ENCODE measurements at regions not wholly inside any gene's neighbourhood (a gene's known extent, or its start where the extent isn't known, plus 50 kb on each side); places are given as distances from the start of the nearest gene placed in this dataset.

DNA sequence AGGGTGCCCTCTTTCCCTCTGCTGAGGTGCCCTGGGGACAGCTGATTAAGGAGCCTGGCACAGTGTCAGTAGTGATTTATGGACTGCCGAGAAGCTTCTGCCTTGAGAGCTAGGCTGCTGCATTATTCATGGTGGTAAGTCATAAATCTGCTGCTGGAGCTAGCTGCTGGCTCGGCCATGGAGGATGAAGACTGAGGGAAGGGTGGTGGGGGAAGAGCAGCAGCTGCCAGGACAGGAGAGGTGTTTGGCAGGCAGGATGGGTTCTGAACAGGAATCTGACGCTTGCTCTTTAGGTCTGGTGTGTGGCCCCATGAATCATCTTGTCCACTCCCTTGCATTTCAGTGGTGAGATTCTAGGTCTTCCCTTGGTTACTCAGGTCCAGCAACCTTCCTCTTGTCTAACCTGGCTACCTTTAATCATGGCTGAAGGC lies 296.3 kb downstream of the DYSF start:
- no CpG with 5 or more reads among the region's 3 CpGs for WGBS, 2 donors (ENCODE audit: extremely low coverage in 2 of 2, insufficient read length in 2 of 2, insufficient replicate concordance in 1 of 2)
- H2AFZ ChIP-seq (ENCODE audit: low read length): no peak overlapping the region
- DNase-seq (ENCODE audit: low spot score): no peak

DNA sequence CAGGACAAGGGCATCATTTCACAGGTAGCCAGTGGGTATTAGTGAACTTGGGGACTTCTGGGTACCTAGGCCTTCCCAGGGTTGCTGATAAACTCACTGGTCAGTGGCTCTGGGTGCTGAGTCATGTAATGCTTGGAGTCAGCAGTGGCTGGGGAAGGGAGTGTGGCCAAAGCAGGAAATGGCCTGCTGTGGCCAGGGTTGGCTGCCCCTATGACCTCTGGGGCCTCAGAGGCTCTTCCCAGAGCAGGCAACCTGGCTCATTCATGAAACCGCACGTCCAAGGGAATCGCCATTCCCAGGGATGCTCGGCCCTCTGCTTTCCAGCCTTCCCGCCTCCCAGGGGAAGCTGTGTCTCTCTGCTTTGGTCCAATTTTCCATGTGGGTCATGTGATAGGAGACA lies 294.9 kb downstream of the DYSF start:
- Histone ChIP-seq H2BK12ac (ENCODE audit: low read length) (no peak overlapping the region), H2BK5ac (ENCODE audit: low read length) (no peak overlapping the region), H2BK15ac (ENCODE audit: low read length) (no peak overlapping the region), H4K91ac (ENCODE audit: low read depth, low read length, poor library complexity) (no peak overlapping the region), H2AK5ac (ENCODE audit: low read depth, low read length) (no peak overlapping the region), H3K4me1 (ENCODE audit: control insufficient read depth in 2 of 2, insufficient read depth in 1 of 2, low read depth in 1 of 2, low read length in 2 of 2) (peaks cover 0 to 2% of the 10 kb centered on the region in 2 donors), H3K79me1 (ENCODE audit: low read depth, low read length) (no peaks in the 10 kb centered on the region), H3K4ac (ENCODE audit: low read length) (no peak overlapping the region), H3K9ac (ENCODE audit: low read depth, low read length, poor library complexity) (no peak overlapping the region), H3K14ac (ENCODE audit: low read length) (no peak overlapping the region), H2BK120ac (ENCODE audit: low read depth, low read length) (no peak overlapping the region), H2AFZ (ENCODE audit: low read length) (no peak overlapping the region), H3K36me3 (replicated peaks in 1 of 2; ENCODE audit: control insufficient read depth in 2 of 2, insufficient read depth in 2 of 2, low read length in 2 of 2) (no peaks in the 10 kb centered on the region), H3K23ac (ENCODE audit: low read depth, low read length, poor library complexity) (no peak overlapping the region), H3K9me3 (replicated peaks in 1 of 2; ENCODE audit: control insufficient read depth in 2 of 2, insufficient read depth in 1 of 2, low read depth in 1 of 2, low read length in 2 of 2) (no peaks in the 10 kb centered on the region), H4K8ac (ENCODE audit: low read depth, low read length) (no peak overlapping the region), H3K27ac (replicated peaks; ENCODE audit: low read length) (no peak overlapping the region), H3K4me2 (ENCODE audit: insufficient read depth, low read length, poor library complexity, severe bottlenecking) (no peak overlapping the region), H3K18ac (ENCODE audit: low read length) (no peak overlapping the region), H3K27me3 (ENCODE audit: control insufficient read depth in 3 of 3, insufficient read depth in 3 of 3, low read depth in 1 of 3, low read length in 3 of 3) (no peaks in the 10 kb centered on the region), H3K4me3 (ENCODE audit: low read length in 2 of 2) (no peak overlapping the region)
- WGBS, 2 donors (ENCODE audit: extremely low coverage in 2 of 2, insufficient read length in 2 of 2, insufficient replicate concordance in 1 of 2): no CpG with 5 or more reads among the region's 5 CpGs
- DNase-seq (ENCODE audit: low spot score): no peak

More for the DNA sequence above, 296.3 kb downstream of the DYSF start:
- Histone ChIP-seq H4K91ac (ENCODE audit: low read depth, low read length, poor library complexity) (no peak overlapping the region), H3K23ac (ENCODE audit: low read depth, low read length, poor library complexity) (no peak overlapping the region), H4K8ac (ENCODE audit: low read depth, low read length) (no peak overlapping the region), H3K14ac (ENCODE audit: low read length) (no peak overlapping the region), H3K79me1 (ENCODE audit: low read depth, low read length) (no peaks in the 10 kb centered on the region), H3K27ac (replicated peaks; ENCODE audit: low read length) (no peak overlapping the region), H3K9ac (ENCODE audit: low read depth, low read length, poor library complexity) (no peak overlapping the region), H3K4me2 (ENCODE audit: insufficient read depth, low read length, poor library complexity, severe bottlenecking) (no peak overlapping the region), H3K4ac (ENCODE audit: low read length) (no peak overlapping the region), H2BK120ac (ENCODE audit: low read depth, low read length) (no peak overlapping the region), H3K9me3 (replicated peaks in 1 of 2; ENCODE audit: control insufficient read depth in 2 of 2, insufficient read depth in 1 of 2, low read depth in 1 of 2, low read length in 2 of 2) (no peaks in the 10 kb centered on the region), H3K4me1 (ENCODE audit: control insufficient read depth in 2 of 2, insufficient read depth in 1 of 2, low read depth in 1 of 2, low read length in 2 of 2) (peaks cover 0 to 2% of the 10 kb centered on the region in 2 donors), H2BK5ac (ENCODE audit: low read length) (no peak overlapping the region), H3K18ac (ENCODE audit: low read length) (no peak overlapping the region), H3K27me3 (ENCODE audit: control insufficient read depth in 3 of 3, insufficient read depth in 3 of 3, low read depth in 1 of 3, low read length in 3 of 3) (no peaks in the 10 kb centered on the region), H2BK15ac (ENCODE audit: low read length) (no peak overlapping the region), H3K36me3 (replicated peaks in 1 of 2; ENCODE audit: control insufficient read depth in 2 of 2, insufficient read depth in 2 of 2, low read length in 2 of 2) (no peaks in the 10 kb centered on the region), H2AK5ac (ENCODE audit: low read depth, low read length) (no peak overlapping the region), H2BK12ac (ENCODE audit: low read length) (no peak overlapping the region), H3K4me3 (ENCODE audit: low read length in 2 of 2) (no peak overlapping the region)

DNA sequence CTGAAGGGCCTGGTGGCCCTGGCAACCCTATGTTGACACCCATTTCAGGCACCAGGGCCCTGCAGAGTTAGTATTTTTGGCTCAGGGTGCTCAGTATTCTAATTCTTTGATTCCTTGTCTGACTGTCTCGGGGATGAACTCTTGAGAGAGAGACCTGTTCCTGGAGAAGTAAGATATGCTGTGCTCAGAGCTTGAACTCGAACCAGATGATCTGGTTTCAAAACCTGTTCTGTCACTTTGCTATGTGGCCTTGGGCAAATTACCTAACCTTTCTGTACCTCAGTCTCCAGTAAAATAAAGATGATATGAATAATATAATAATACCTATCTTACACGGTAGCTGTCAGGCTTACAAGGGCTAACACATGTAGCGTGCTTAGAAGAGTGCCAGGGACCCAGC lies 294.2 kb downstream of the DYSF start:
- no peak overlapping the region for H2BK15ac ChIP-seq (ENCODE audit: low read length)
- H2BK12ac ChIP-seq (ENCODE audit: low read length): no peak overlapping the region
- DNase-seq (ENCODE audit: low spot score): no peak
- no peaks in the 10 kb centered on the region for H3K9me3 ChIP-seq (replicated peaks in 1 of 2; ENCODE audit: control insufficient read depth in 2 of 2, insufficient read depth in 1 of 2, low read depth in 1 of 2, low read length in 2 of 2)
- no peaks in the 10 kb centered on the region for H3K36me3 ChIP-seq (replicated peaks in 1 of 2; ENCODE audit: control insufficient read depth in 2 of 2, insufficient read depth in 2 of 2, low read length in 2 of 2)
- WGBS, 2 donors (ENCODE audit: extremely low coverage in 2 of 2, insufficient read length in 2 of 2, insufficient replicate concordance in 1 of 2): no CpG with 5 or more reads among the region's 4 CpGs
- no peak overlapping the region for H3K14ac ChIP-seq (ENCODE audit: low read length)
- H4K8ac ChIP-seq (ENCODE audit: low read depth, low read length): no peak overlapping the region
- no peak overlapping the region for H2BK120ac ChIP-seq (ENCODE audit: low read depth, low read length)
- H3K18ac ChIP-seq (ENCODE audit: low read length): no peak overlapping the region
- H3K23ac ChIP-seq (ENCODE audit: low read depth, low read length, poor library complexity): no peak overlapping the region
- no peak overlapping the region for H3K9ac ChIP-seq (ENCODE audit: low read depth, low read length, poor library complexity)
- H3K79me1 ChIP-seq (ENCODE audit: low read depth, low read length): no peaks in the 10 kb centered on the region
- no peak overlapping the region for H4K91ac ChIP-seq (ENCODE audit: low read depth, low read length, poor library complexity)
- H3K4me1 ChIP-seq (ENCODE audit: control insufficient read depth in 2 of 2, insufficient read depth in 1 of 2, low read depth in 1 of 2, low read length in 2 of 2): peaks cover 0 to 2% of the 10 kb centered on the region in 2 donors
- H2AK5ac ChIP-seq (ENCODE audit: low read depth, low read length): no peak overlapping the region
- H2AFZ ChIP-seq (ENCODE audit: low read length): no peak overlapping the region
- no peak overlapping the region for H3K4me3 ChIP-seq (ENCODE audit: low read length in 2 of 2)
- H3K27ac ChIP-seq (replicated peaks; ENCODE audit: low read length): no peak overlapping the region
- H3K4ac ChIP-seq (ENCODE audit: low read length): no peak overlapping the region
- no peak overlapping the region for H2BK5ac ChIP-seq (ENCODE audit: low read length)
- no peaks in the 10 kb centered on the region for H3K27me3 ChIP-seq (ENCODE audit: control insufficient read depth in 3 of 3, insufficient read depth in 3 of 3, low read depth in 1 of 3, low read length in 3 of 3)
- H3K4me2 ChIP-seq (ENCODE audit: insufficient read depth, low read length, poor library complexity, severe bottlenecking): no peak overlapping the region

DNA sequence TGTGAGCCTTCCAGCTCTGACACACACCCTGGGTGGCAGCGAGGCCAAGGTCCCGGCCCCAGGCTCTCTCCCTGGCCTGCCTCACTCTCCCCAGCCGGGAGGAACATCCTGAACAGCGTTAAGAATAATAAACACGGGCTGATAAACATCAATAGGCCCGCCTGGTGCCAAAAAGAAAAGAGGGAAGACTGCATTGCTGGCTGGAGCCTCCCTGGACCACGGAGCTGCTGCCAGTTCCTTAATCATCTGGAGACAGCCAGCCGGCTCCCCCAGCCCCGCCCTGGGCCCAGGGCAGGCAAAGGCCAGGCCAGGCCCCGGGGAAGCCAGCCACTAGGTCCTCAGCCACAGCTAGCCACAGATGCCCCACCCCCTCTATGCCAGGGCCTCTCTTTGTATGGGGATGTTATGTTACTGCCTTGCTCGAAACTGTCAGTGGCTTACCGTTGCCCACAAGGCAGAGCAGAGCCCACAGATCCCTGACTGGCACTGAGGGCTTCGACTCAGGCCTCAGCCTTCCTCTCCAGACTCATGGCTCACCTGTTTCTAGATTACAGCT lies 293.7 kb downstream of the DYSF start:
- H3K4me3 ChIP-seq (ENCODE audit: low read length in 2 of 2): no peak overlapping the region
- peaks cover 0 to 2% of the 10 kb centered on the region in 2 donors for H3K4me1 ChIP-seq (ENCODE audit: control insufficient read depth in 2 of 2, insufficient read depth in 1 of 2, low read depth in 1 of 2, low read length in 2 of 2)
- no peak overlapping the region for H3K18ac ChIP-seq (ENCODE audit: low read length)
- no peak overlapping the region for H2AK5ac ChIP-seq (ENCODE audit: low read depth, low read length)
- no peak overlapping the region for H2AFZ ChIP-seq (ENCODE audit: low read length)
- no peak overlapping the region for H2BK5ac ChIP-seq (ENCODE audit: low read length)
- no peak overlapping the region for H3K27ac ChIP-seq (replicated peaks; ENCODE audit: low read length)
- no peak overlapping the region for H2BK12ac ChIP-seq (ENCODE audit: low read length)
- no peak overlapping the region for H3K23ac ChIP-seq (ENCODE audit: low read depth, low read length, poor library complexity)
- H3K14ac ChIP-seq (ENCODE audit: low read length): no peak overlapping the region
- no peaks in the 10 kb centered on the region for H3K36me3 ChIP-seq (replicated peaks in 1 of 2; ENCODE audit: control insufficient read depth in 2 of 2, insufficient read depth in 2 of 2, low read length in 2 of 2)
- no peak overlapping the region for H3K4ac ChIP-seq (ENCODE audit: low read length)
- H3K9me3 ChIP-seq (replicated peaks in 1 of 2; ENCODE audit: control insufficient read depth in 2 of 2, insufficient read depth in 1 of 2, low read depth in 1 of 2, low read length in 2 of 2): no peaks in the 10 kb centered on the region
- H3K4me2 ChIP-seq (ENCODE audit: insufficient read depth, low read length, poor library complexity, severe bottlenecking): no peak overlapping the region
- H3K9ac ChIP-seq (ENCODE audit: low read depth, low read length, poor library complexity): no peak overlapping the region
- DNase-seq (ENCODE audit: low spot score): no peak
- no CpG with 5 or more reads among the region's 13 CpGs for WGBS, 2 donors (ENCODE audit: extremely low coverage in 2 of 2, insufficient read length in 2 of 2, insufficient replicate concordance in 1 of 2)
- no peaks in the 10 kb centered on the region for H3K79me1 ChIP-seq (ENCODE audit: low read depth, low read length)
- no peak overlapping the region for H2BK15ac ChIP-seq (ENCODE audit: low read length)
- H2BK120ac ChIP-seq (ENCODE audit: low read depth, low read length): no peak overlapping the region
- H4K91ac ChIP-seq (ENCODE audit: low read depth, low read length, poor library complexity): no peak overlapping the region
- no peak overlapping the region for H4K8ac ChIP-seq (ENCODE audit: low read depth, low read length)
- H3K27me3 ChIP-seq (ENCODE audit: control insufficient read depth in 3 of 3, insufficient read depth in 3 of 3, low read depth in 1 of 3, low read length in 3 of 3): no peaks in the 10 kb centered on the region

All from neuronal stem cell (in vitro differentiated cells).